Endothelial cell of umbilical vein (primary cell): ENCODE measurements at regions not wholly inside any gene's neighbourhood (a gene's known extent, or its start where the extent isn't known, plus 50 kb on each side); places are given as distances from the start of the nearest gene placed in this dataset.

Experiments used
- BruUV-seq: library from RNA; stranded (reverse); fragments of 400-500 nt; replicated peaks from 2 replicates; lab custom pipeline; 2021; lab: Mats Ljungman, UMichigan
- CTCF ChIA-PET: fragments of 300-600, 350-600 bp; sonication (Branson Sonifier 250); formaldehyde crosslinking; loops from one replicate; lab custom pipeline; 2021; ENCODE audit warnings: antibody characterized with exemption, inconsistent platforms; lab: Charles Lee
- POLR2A ChIA-PET: fragments of 300-600, 350-600 bp; sonication (Branson Sonifier 250); formaldehyde crosslinking; loops from one replicate; lab custom pipeline; 2021; ENCODE audit warnings: antibody characterized with exemption, inconsistent platforms; lab: Charles Lee
- DNase-seq: peaks from one replicate; pipeline ENCODE4 v3.0.0-alpha.2; 2011; ENCODE audit warnings: low read depth, low spot score
- FAIRE-seq: peaks from 2 replicates; lab custom pipeline; 2011; peaks lifted over from hg19 to GRCh38; lab: Jason Lieb, UNC
- H2AFZ ChIP-seq: 2 replicates; pipeline ENCODE4 v1.6.0; 2012; ENCODE audit warnings: low read depth, low read length, control low read depth, inconsistent platforms
- H3K27ac ChIP-seq: 2 replicates; pipeline ENCODE4 v1.5.1; 2011; ENCODE audit warnings: low read depth, mild to moderate bottlenecking, control low read depth, low read length, moderate library complexity; ENCODE audit not compliant: insufficient read depth
- H3K27me3 ChIP-seq, 2 experiments: 2 replicates each; pipeline versions ENCODE4 v1.6.0 to v1.6.1; 2011; ENCODE audit warnings: low read length in 2 of 2, mixed read lengths in 1 of 2; ENCODE audit not compliant: control insufficient read depth in 2 of 2, insufficient read depth in 2 of 2
- H3K36me3 ChIP-seq, 2 experiments: 2 replicates in 1 of 2; 3 replicates in 1 of 2; pipeline ENCODE4 v1.5.1; 2011; ENCODE audit warnings: low read length in 2 of 2, mild to moderate bottlenecking in 1 of 2, moderate library complexity in 1 of 2; ENCODE audit not compliant: control insufficient read depth in 2 of 2, insufficient read depth in 2 of 2; ENCODE audit errors: extremely low read depth in 1 of 2
- H3K4me1 ChIP-seq: 3 replicates; pipeline ENCODE4 v1.5.1; 2011; ENCODE audit warnings: mild to moderate bottlenecking, low read length; ENCODE audit not compliant: control insufficient read depth, insufficient read depth; ENCODE audit errors: extremely low read depth
- H3K4me2 ChIP-seq: 2 replicates; pipeline ENCODE4 v1.6.1; 2011; ENCODE audit warnings: low read length, control low read depth, mixed read lengths; ENCODE audit not compliant: insufficient read depth
- H3K4me3 ChIP-seq, 3 experiments: fragments of 200-600 bp in 1 of 3; sonication (generic), shearing (Covaris generic) in 1 of 3; replicated peaks in 1 of 3; 2 replicates each; pipeline ENCODE4 v1.5.1; 2011 to 2016; ENCODE audit warnings: control low read depth in 3 of 3, low read length in 3 of 3, mild to moderate bottlenecking in 2 of 3, inconsistent platforms in 1 of 3, low read depth in 1 of 3, moderate library complexity in 1 of 3; ENCODE audit not compliant: insufficient read depth in 1 of 3
- H3K79me2 ChIP-seq: 2 replicates; pipeline ENCODE4 v1.6.0; 2012; ENCODE audit warnings: low read length, inconsistent platforms; ENCODE audit not compliant: control insufficient read depth, insufficient read depth
- H3K9ac ChIP-seq: replicated peaks from 2 replicates; pipeline ENCODE3; 2011; ENCODE audit warnings: low read length, control low read depth; ENCODE audit not compliant: insufficient read depth; ENCODE audit errors: extremely low read depth
- H3K9me1 ChIP-seq: replicated peaks from 3 replicates; pipeline ENCODE4 v1.6.0; 2011; ENCODE audit warnings: mild to moderate bottlenecking, low read length; ENCODE audit not compliant: control insufficient read depth, insufficient read depth; ENCODE audit errors: extremely low read depth
- H3K9me3 ChIP-seq: replicated peaks from 2 replicates; pipeline ENCODE4 v1.5.1; 2012; ENCODE audit warnings: low read length, inconsistent platforms; ENCODE audit not compliant: control insufficient read depth, insufficient read depth
- H4K20me1 ChIP-seq: replicated peaks from 2 replicates; pipeline ENCODE3; 2011; ENCODE audit warnings: mild to moderate bottlenecking, low read length; ENCODE audit not compliant: control insufficient read depth, insufficient read depth; ENCODE audit errors: extremely low read depth
- CTCF ChIP-seq, 2 donors: IDR thresholded peaks; 1 replicate in 1 of 2; 2 replicates in 1 of 2; pipeline ENCODE4 v1.5.1; 2011; ENCODE audit warnings: low read length in 2 of 2, mild to moderate bottlenecking in 2 of 2, moderate library complexity in 2 of 2, control low read depth in 1 of 2, inconsistent platforms in 1 of 2, low read depth in 1 of 2; ENCODE audit not compliant: insufficient read depth in 1 of 2; ENCODE audit errors: extremely low read depth in 1 of 2
- EZH2 ChIP-seq: IDR thresholded peaks from 2 replicates; pipeline ENCODE4 v1.6.1; 2012; ENCODE audit warnings: borderline replicate concordance, low read depth, mild to moderate bottlenecking, moderate library complexity, low read length, inconsistent platforms; ENCODE audit not compliant: severe bottlenecking
- FOS ChIP-seq: IDR thresholded peaks from 2 replicates; pipeline ENCODE4 v1.6.1; 2011; ENCODE audit warnings: mild to moderate bottlenecking, low read length, moderate library complexity, borderline replicate concordance; ENCODE audit not compliant: insufficient read depth
- GATA2 ChIP-seq: IDR thresholded peaks from 2 replicates; pipeline ENCODE4 v1.7.0; 2011; ENCODE audit warnings: low read depth, mild to moderate bottlenecking, moderate library complexity, mixed read lengths, low read length; ENCODE audit not compliant: insufficient read length, insufficient read depth
- JUN ChIP-seq: IDR thresholded peaks from 2 replicates; pipeline ENCODE4 v1.6.1; 2011; ENCODE audit warnings: borderline replicate concordance, low read depth; ENCODE audit not compliant: insufficient read length, insufficient read depth
- MAX ChIP-seq: IDR thresholded peaks from 2 replicates; pipeline ENCODE4 v1.6.1; 2011; ENCODE audit not compliant: insufficient read depth, insufficient read length
- MYC ChIP-seq: IDR thresholded peaks from one replicate; pipeline ENCODE4 v1.6.1; 2011; ENCODE audit warnings: mild to moderate bottlenecking, low read depth, low read length
- POLR2A ChIP-seq: IDR thresholded peaks from 2 replicates; pipeline ENCODE4 v1.6.1; 2012; ENCODE audit warnings: low read depth, mild to moderate bottlenecking, control low read depth, low read length
- POLR2AphosphoS5 ChIP-seq: IDR thresholded peaks from 2 replicates; pipeline ENCODE4 v1.6.1; 2012; ENCODE audit warnings: low read depth, mild to moderate bottlenecking, control low read depth, low read length, moderate library complexity; ENCODE audit not compliant: insufficient read depth
- dilution Hi-C: fragments of 300-500 bp; cut with MboI; formaldehyde crosslinking; loops from one replicate; pipeline ENCODE4 v1.15.0; 2019; ENCODE audit warnings: low sequenced_read_pairs; ENCODE audit not compliant: extremely low pct_ligation_motif_present
- intact Hi-C: fragments of 100-400 bp; cut with micrococcal nuclease; formaldehyde crosslinking; loops from one replicate; pipeline ENCODE4 v1.10.0; 2022

GRCh38 chr1:80153762-80154161, 1147.2 kb upstream of the ADGRL4 start:
- DNase-seq = no peak
- TF ChIP-seq CTCF (IDR thresholded peaks at IDR 0.05; ENCODE audit: extremely low read depth in 1 of 2, insufficient read depth in 1 of 2, low read depth in 1 of 2, low read length in 2 of 2) (no peak), JUN (no peak), POLR2AphosphoS5 (no peak), POLR2A (no peak), MAX (no peak), FOS (no peak), MYC (no peak), GATA2 (no peak), EZH2 (no peak)
- no peaks in the 10 kb centered on the region for H3K4me1 ChIP-seq
- no peaks in the 10 kb centered on the region for H3K27me3 ChIP-seq
- ChIA-PET POLR2A (no interaction called here), CTCF (interaction anchor here (0.7 kb wide), 1 partner anchor 10 kb away, joined by 3 read pairs; no protein-coding TSS in a partner anchor)
- FAIRE-seq = no peak
- dilution Hi-C loops (no loop called here), intact Hi-C loops (no loop called here)
- no peak overlapping the region for H2AFZ ChIP-seq
- no TSS peak for BruUV-seq
- no peaks in the 10 kb centered on the region for H3K9me1 ChIP-seq
- H3K36me3 ChIP-seq = no peaks in the 10 kb centered on the region
- no peak overlapping the region for H3K4me2 ChIP-seq
- no peak overlapping the region for H3K4me3 ChIP-seq
- H3K9ac ChIP-seq = no peak overlapping the region
- H3K9me3 ChIP-seq = no peaks in the 10 kb centered on the region
- H3K79me2 ChIP-seq = no peaks in the 10 kb centered on the region
- H4K20me1 ChIP-seq = no peaks in the 10 kb centered on the region
- H3K27ac ChIP-seq = no peak overlapping the region
